ENCODE measurements at regions not wholly inside any gene's neighbourhood (a gene's known extent, or its start where the extent isn't known, plus 50 kb on each side); places are given as distances from the start of the nearest gene placed in this dataset.

DNA sequence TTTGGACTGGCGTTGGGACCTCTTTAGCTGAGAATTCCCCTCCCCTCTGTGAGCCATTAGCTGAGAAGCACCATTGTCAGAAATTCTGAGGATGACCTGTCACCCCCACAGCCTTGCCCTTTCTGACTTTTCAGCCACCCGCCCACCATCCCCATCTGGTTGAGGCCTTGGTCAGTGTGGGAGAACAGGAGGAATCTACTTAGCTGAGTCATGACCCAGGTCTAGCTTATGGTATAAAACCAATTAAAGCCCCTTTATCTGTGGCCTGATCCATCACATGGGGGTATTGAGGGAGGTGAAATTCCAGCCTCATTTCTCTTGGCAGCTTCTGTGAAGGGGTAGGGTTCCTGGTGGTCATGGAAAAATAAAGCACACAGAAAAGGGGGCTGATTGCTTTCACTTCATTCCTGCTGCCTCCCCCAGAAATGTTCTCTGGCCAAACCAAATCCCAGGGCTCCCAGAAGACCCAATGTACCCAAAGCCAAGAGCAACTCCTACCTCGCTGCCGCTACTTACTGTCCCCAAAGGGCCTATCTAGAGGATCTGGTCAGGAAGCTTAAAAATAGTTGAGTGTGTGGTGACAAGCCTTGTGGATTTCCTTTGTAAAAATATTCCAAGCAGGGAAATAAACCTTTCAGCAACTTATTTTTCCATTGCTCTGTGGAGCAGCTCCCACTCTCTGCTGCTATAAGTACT, 174.8 kb upstream of the TNC start:
- H3K9me3 Mint-ChIP-seq: no peaks in the 10 kb centered on the region
- H3K36me3 Mint-ChIP-seq (ENCODE audit: low read depth): no peaks in the 10 kb centered on the region
- H3K4me3 Mint-ChIP-seq: no peak overlapping the region
- H3K4me1 Mint-ChIP-seq (ENCODE audit: low read depth): no peaks in the 10 kb centered on the region
- H3K27me3 Mint-ChIP-seq (ENCODE audit: low read depth): no peaks in the 10 kb centered on the region
- H3K27ac Mint-ChIP-seq: no peak overlapping the region

DNA sequence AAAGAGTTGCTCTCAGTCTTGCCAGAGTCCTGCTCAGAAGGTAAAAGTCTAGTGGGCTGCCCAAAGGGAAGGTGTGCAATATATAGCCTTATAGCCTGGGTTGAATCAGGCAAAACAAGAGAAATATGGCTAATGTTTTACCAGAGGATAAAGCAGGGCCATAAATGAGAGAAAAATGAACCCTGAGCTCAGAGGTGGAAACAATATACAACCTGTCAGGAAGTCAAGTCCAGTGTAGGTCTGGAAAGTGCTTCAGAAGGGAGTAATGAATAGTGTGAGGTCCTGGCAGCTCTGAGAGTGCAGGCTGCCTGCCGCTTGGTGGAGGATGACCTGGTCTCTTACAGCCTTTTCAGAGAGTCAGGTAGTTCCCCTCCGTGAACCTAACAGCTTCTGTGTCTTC, 177.8 kb upstream of the TNC start:
- Mint-ChIP-seq H3K4me3 (no peak overlapping the region), H3K27ac (no peak overlapping the region), H3K36me3 (ENCODE audit: low read depth) (no peaks in the 10 kb centered on the region), H3K4me1 (ENCODE audit: low read depth) (no peaks in the 10 kb centered on the region), H3K27me3 (ENCODE audit: low read depth) (no peaks in the 10 kb centered on the region), H3K9me3 (no peaks in the 10 kb centered on the region)

DNA sequence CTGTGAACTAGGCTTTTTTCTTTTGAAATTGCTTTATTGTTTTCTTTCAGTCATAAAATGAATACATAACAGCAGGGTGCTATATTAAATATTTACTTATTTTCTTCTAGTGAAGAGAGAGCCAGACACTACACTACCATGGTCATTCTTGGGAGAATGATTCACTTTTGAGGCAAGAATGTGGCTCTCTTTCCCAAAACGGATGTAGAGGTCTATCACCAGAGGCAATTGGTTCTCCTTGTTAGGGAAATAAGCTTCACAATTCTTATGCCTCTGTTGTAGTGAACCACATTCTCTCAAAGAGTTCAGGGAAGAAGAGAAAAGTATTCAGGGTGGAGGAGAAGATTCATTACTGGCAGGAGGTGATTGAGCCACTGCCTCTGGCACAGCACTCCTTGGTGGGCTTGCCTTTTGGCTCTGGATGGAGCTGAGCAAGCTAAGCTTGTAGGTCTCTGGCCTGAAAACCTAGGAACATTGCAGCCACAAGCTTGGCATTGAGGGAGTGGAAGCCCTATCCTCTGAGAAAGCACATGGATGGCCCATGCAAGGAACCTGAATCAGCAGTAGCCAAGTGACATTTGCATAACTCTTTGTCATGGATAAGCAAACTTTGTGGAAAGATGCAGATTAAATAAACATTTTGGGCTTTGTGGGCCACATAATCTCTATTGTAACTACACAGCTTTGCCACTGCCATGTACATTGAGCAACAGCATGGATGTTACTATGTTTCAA, 179.0 kb upstream of the TNC start:
- no peaks in the 10 kb centered on the region for H3K4me1 Mint-ChIP-seq (ENCODE audit: low read depth)
- H3K4me3 Mint-ChIP-seq: no peak overlapping the region
- H3K9me3 Mint-ChIP-seq: no peaks in the 10 kb centered on the region
- H3K36me3 Mint-ChIP-seq (ENCODE audit: low read depth): no peaks in the 10 kb centered on the region
- no peaks in the 10 kb centered on the region for H3K27me3 Mint-ChIP-seq (ENCODE audit: low read depth)
- H3K27ac Mint-ChIP-seq: no peak overlapping the region

- Mint-ChIP-seq H3K4me1 (ENCODE audit: low read depth) (no peaks in the 10 kb centered on the region), H3K27me3 (ENCODE audit: low read depth) (no peaks in the 10 kb centered on the region), H3K9me3 (no peaks in the 10 kb centered on the region), H3K4me3 (no peak overlapping the region), H3K36me3 (ENCODE audit: low read depth) (no peaks in the 10 kb centered on the region), H3K27ac (no peak overlapping the region)
Measured at GRCh38 chr9:115300116-115300515, 182.2 kb upstream of the TNC start.

GRCh38 chr9:115300874-115301273, 182.9 kb upstream of the TNC start:
- Mint-ChIP-seq H3K27ac (no peak overlapping the region), H3K9me3 (no peaks in the 10 kb centered on the region), H3K27me3 (ENCODE audit: low read depth) (no peaks in the 10 kb centered on the region), H3K36me3 (ENCODE audit: low read depth) (no peaks in the 10 kb centered on the region), H3K4me3 (no peak overlapping the region), H3K4me1 (ENCODE audit: low read depth) (no peaks in the 10 kb centered on the region)

- H3K36me3 Mint-ChIP-seq (ENCODE audit: low read depth): no peaks in the 10 kb centered on the region
- no peak overlapping the region for H3K27ac Mint-ChIP-seq
- H3K4me1 Mint-ChIP-seq (ENCODE audit: low read depth): no peaks in the 10 kb centered on the region
- no peaks in the 10 kb centered on the region for H3K27me3 Mint-ChIP-seq (ENCODE audit: low read depth)
- H3K4me3 Mint-ChIP-seq: no peak overlapping the region
- H3K9me3 Mint-ChIP-seq: no peaks in the 10 kb centered on the region
Measured at GRCh38 chr9:115301581-115301980, 183.6 kb upstream of the TNC start.

- Mint-ChIP-seq H3K4me3 (no peak overlapping the region), H3K9me3 (no peaks in the 10 kb centered on the region), H3K36me3 (ENCODE audit: low read depth) (no peaks in the 10 kb centered on the region), H3K4me1 (ENCODE audit: low read depth) (no peaks in the 10 kb centered on the region), H3K27ac (no peak overlapping the region), H3K27me3 (ENCODE audit: low read depth) (no peaks in the 10 kb centered on the region)
Measured at GRCh38 chr9:115305543-115305942, 187.6 kb upstream of the TNC start.

- Mint-ChIP-seq H3K36me3 (ENCODE audit: low read depth) (no peaks in the 10 kb centered on the region), H3K27ac (no peak overlapping the region), H3K4me3 (no peak overlapping the region), H3K9me3 (no peaks in the 10 kb centered on the region), H3K27me3 (ENCODE audit: low read depth) (no peaks in the 10 kb centered on the region), H3K4me1 (ENCODE audit: low read depth) (no peaks in the 10 kb centered on the region)
Measured at GRCh38 chr9:115306865-115307264, 188.9 kb upstream of the TNC start.

DNA sequence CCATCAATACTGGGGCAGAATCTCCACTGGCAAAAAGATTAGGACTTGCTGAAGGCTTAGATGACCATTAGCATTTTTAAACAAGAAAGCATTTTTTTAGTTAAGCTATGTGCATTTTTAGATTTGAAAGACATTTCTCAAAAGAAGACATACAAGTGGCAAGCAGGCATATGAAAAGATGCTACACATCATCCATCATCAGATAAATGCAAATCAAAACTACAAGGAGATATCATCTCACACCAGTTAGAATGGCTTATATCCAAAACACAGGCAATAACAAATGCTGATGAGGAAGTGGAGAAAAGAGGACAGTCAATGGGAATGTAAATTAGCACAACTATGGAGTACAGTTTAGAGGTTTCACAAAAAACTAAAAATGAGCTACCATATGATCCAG, 195.6 kb upstream of the TNC start:
- Mint-ChIP-seq H3K36me3 (ENCODE audit: low read depth) (no peaks in the 10 kb centered on the region), H3K4me1 (ENCODE audit: low read depth) (no peaks in the 10 kb centered on the region), H3K9me3 (peaks cover 5% of the 10 kb centered on the region), H3K27me3 (ENCODE audit: low read depth) (no peaks in the 10 kb centered on the region), H3K27ac (no peak overlapping the region), H3K4me3 (no peak overlapping the region)

GRCh38 chr9:115326461-115326860, 208.5 kb upstream of the TNC start:
- Mint-ChIP-seq H3K36me3 (ENCODE audit: low read depth) (no peaks in the 10 kb centered on the region), H3K4me3 (no peak overlapping the region), H3K9me3 (no peaks in the 10 kb centered on the region), H3K4me1 (ENCODE audit: low read depth) (no peaks in the 10 kb centered on the region), H3K27me3 (ENCODE audit: low read depth) (no peaks in the 10 kb centered on the region), H3K27ac (no peak overlapping the region)

- Mint-ChIP-seq H3K27me3 (ENCODE audit: low read depth) (no peaks in the 10 kb centered on the region), H3K36me3 (ENCODE audit: low read depth) (no peaks in the 10 kb centered on the region), H3K4me1 (ENCODE audit: low read depth) (no peaks in the 10 kb centered on the region), H3K27ac (no peak overlapping the region), H3K4me3 (no peak overlapping the region), H3K9me3 (no peaks in the 10 kb centered on the region)
Measured at GRCh38 chr9:115327436-115328122, 209.6 kb upstream of the TNC start.

DNA sequence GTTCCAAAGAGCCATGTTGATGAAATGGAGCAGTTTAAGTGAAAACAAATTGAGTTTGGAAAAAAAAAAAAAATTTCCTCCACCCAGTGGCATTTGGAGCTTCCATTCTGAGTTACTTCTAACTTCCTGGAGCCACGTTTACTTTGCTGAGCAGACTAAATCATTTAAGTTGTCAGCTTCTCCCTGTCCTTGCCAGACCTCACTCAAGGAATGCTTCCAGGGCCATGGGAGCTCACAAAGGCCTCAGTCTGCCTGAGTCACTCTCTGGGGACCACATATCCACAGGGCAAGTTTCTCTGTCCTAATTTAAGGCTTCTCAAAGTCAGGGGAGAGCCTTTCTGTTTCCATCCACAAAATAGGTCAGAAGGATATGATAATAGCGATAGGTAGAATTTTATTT, 210.3 kb upstream of the TNC start:
- Mint-ChIP-seq H3K36me3 (ENCODE audit: low read depth) (no peaks in the 10 kb centered on the region), H3K27me3 (ENCODE audit: low read depth) (no peaks in the 10 kb centered on the region), H3K4me1 (ENCODE audit: low read depth) (no peaks in the 10 kb centered on the region), H3K4me3 (no peak overlapping the region), H3K27ac (no peak overlapping the region), H3K9me3 (no peaks in the 10 kb centered on the region)

GRCh38 chr9:115328677-115329076, 210.7 kb upstream of the TNC start:
- no peaks in the 10 kb centered on the region for H3K9me3 Mint-ChIP-seq
- no peaks in the 10 kb centered on the region for H3K4me1 Mint-ChIP-seq (ENCODE audit: low read depth)
- no peak overlapping the region for H3K27ac Mint-ChIP-seq
- H3K27me3 Mint-ChIP-seq (ENCODE audit: low read depth): no peaks in the 10 kb centered on the region
- H3K36me3 Mint-ChIP-seq (ENCODE audit: low read depth): no peaks in the 10 kb centered on the region
- no peak overlapping the region for H3K4me3 Mint-ChIP-seq

DNA sequence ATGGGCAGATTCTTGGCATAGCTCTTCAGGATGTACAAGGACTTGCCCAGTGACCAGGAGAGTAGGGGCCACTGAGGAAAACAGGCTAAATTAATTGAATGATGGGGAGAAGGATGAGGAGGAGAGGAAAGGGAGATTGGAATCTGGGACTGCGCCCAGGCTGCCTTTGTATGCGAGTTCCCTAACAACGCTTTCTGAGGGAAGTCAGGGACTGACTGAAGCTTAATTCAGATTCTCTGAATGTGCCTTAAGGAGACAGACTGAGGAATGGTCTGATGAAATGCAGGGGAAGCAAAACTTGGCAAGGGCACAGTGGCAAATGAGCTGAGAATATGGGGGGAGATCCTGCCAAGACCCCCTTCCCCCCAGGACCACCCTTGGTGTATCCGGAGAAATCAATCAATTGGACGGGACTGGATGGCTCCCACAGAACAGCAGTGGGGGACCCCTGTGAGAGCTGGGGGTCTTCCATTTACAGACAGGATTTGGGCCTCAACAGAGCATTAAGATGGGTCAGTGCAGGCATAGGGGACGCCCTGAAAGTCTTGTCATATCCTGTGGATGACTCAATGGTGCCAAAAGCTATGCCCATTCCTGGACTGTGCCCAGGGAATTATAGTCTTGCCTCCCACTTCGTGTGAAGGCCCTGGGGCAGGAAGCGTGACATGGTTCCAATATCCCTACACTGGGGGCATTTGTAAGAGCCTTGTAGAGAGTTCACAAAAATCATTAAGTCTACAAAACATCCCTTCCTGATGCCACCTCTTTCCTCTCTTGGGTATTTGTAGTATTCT, 215.5 kb upstream of the TNC start:
- Mint-ChIP-seq H3K4me1 (ENCODE audit: low read depth) (no peaks in the 10 kb centered on the region), H3K27me3 (ENCODE audit: low read depth) (no peaks in the 10 kb centered on the region), H3K9me3 (no peaks in the 10 kb centered on the region), H3K36me3 (ENCODE audit: low read depth) (no peaks in the 10 kb centered on the region), H3K27ac (no peak overlapping the region), H3K4me3 (no peak overlapping the region)
